ENCODE measurements at regions not wholly inside any gene's neighbourhood (a gene's known extent, or its start where the extent isn't known, plus 50 kb on each side); places are given as distances from the start of the nearest gene placed in this dataset.

DNA sequence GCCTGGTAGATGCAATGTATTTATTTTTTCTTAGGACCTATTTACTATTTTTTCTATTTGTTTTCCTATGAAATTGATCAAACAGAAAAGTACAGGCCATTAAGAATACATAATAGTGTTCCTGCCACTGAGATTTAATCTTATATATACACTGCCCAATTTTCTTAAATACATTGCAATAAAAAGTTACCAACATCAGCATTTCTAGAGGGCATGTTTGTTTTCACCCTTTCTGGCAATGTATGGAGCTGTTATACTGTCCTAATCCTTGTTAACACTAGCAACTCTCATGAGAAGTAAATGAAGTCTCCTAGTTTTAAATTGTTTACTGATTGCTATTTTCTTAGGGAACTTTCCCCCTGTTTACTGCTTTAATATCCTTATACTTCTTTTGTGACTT lies 359.1 kb upstream of the SEMA3A start:
- Histone ChIP-seq H4K20me1 (replicated peaks; ENCODE audit: insufficient read depth) (no peaks in the 10 kb centered on the region), H2AFZ (no peak overlapping the region), H3K9me2 (ENCODE audit: insufficient read depth) (0 out of 2 replicates have a peak, but pooled peaks cover 3% of the 10 kb centered on the region), H3K4me3 (no peak overlapping the region), H3F3A (replicated peaks; ENCODE audit: low read depth) (no peaks in the 10 kb centered on the region), H3K27ac (ENCODE audit: low read depth) (no peak overlapping the region), H3K79me2 (replicated peaks; ENCODE audit: insufficient read depth) (no peaks in the 10 kb centered on the region), H3K36me3 (ENCODE audit: insufficient read depth) (no peaks in the 10 kb centered on the region; the same call in 1 of the 2 replicates), H3K27me3 (ENCODE audit: insufficient read depth) (no peaks in the 10 kb centered on the region), H3K4me2 (no peak overlapping the region), H3K4me1 (ENCODE audit: insufficient read depth) (0 out of 2 replicates have a peak, but pooled peaks cover 9% of the 10 kb centered on the region)
- H3K36me3 Mint-ChIP-seq (ENCODE audit: low read depth): peaks cover 10% of the 10 kb centered on the region; the same call in 2 of the 3 replicates
- H3K27ac Mint-ChIP-seq: no peak overlapping the region
- ATAC-seq: no peak
- H3K27me3 Mint-ChIP-seq (ENCODE audit: insufficient read depth, low read depth, poor library complexity): no peaks in the 10 kb centered on the region
- DNase-seq (ENCODE audit: low spot score): no peak
- H3K4me1 Mint-ChIP-seq: peaks cover 11% of the 10 kb centered on the region
- TF ChIP-seq POLR2AphosphoS5 (IDR thresholded peaks at IDR 0.05; ENCODE audit: low read depth) (no peak), STAT1 (IDR thresholded peaks at IDR 0.05; ENCODE audit: unreplicated experiment) (no peak), EZH2 (IDR thresholded peaks at IDR 0.05; ENCODE audit: low read depth, unreplicated experiment) (no peak), NANOG (IDR thresholded peaks at IDR 0.05; ENCODE audit: borderline replicate concordance) (no peak), ZNF114 (CRISPR knock-in tag; IDR thresholded peaks at IDR 0.05) (no peak), JUNB (IDR thresholded peaks at IDR 0.05; ENCODE audit: unreplicated experiment) (no peak), EZH2phosphoT487 (IDR thresholded peaks at IDR 0.05; ENCODE audit: unreplicated experiment) (no peak), CREB1 (CRISPR knock-in tag; IDR thresholded peaks at IDR 0.05; ENCODE audit: low read depth) (no peak), ZNF331 (CRISPR knock-in tag; IDR thresholded peaks at IDR 0.05; ENCODE audit: low read depth) (no peak)
- TF ChIP-seq, protein P1, sequence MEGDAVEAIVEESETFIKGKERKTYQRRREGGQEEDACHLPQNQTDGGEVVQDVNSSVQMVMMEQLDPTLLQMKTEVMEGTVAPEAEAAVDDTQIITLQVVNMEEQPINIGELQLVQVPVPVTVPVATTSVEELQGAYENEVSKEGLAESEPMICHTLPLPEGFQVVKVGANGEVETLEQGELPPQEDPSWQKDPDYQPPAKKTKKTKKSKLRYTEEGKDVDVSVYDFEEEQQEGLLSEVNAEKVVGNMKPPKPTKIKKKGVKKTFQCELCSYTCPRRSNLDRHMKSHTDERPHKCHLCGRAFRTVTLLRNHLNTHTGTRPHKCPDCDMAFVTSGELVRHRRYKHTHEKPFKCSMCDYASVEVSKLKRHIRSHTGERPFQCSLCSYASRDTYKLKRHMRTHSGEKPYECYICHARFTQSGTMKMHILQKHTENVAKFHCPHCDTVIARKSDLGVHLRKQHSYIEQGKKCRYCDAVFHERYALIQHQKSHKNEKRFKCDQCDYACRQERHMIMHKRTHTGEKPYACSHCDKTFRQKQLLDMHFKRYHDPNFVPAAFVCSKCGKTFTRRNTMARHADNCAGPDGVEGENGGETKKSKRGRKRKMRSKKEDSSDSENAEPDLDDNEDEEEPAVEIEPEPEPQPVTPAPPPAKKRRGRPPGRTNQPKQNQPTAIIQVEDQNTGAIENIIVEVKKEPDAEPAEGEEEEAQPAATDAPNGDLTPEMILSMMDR (conservative IDR thresholded peaks at IDR 0.05; ENCODE audit: low read depth in 2 of 2): no peak
- TF ChIP-seq, protein P2, sequence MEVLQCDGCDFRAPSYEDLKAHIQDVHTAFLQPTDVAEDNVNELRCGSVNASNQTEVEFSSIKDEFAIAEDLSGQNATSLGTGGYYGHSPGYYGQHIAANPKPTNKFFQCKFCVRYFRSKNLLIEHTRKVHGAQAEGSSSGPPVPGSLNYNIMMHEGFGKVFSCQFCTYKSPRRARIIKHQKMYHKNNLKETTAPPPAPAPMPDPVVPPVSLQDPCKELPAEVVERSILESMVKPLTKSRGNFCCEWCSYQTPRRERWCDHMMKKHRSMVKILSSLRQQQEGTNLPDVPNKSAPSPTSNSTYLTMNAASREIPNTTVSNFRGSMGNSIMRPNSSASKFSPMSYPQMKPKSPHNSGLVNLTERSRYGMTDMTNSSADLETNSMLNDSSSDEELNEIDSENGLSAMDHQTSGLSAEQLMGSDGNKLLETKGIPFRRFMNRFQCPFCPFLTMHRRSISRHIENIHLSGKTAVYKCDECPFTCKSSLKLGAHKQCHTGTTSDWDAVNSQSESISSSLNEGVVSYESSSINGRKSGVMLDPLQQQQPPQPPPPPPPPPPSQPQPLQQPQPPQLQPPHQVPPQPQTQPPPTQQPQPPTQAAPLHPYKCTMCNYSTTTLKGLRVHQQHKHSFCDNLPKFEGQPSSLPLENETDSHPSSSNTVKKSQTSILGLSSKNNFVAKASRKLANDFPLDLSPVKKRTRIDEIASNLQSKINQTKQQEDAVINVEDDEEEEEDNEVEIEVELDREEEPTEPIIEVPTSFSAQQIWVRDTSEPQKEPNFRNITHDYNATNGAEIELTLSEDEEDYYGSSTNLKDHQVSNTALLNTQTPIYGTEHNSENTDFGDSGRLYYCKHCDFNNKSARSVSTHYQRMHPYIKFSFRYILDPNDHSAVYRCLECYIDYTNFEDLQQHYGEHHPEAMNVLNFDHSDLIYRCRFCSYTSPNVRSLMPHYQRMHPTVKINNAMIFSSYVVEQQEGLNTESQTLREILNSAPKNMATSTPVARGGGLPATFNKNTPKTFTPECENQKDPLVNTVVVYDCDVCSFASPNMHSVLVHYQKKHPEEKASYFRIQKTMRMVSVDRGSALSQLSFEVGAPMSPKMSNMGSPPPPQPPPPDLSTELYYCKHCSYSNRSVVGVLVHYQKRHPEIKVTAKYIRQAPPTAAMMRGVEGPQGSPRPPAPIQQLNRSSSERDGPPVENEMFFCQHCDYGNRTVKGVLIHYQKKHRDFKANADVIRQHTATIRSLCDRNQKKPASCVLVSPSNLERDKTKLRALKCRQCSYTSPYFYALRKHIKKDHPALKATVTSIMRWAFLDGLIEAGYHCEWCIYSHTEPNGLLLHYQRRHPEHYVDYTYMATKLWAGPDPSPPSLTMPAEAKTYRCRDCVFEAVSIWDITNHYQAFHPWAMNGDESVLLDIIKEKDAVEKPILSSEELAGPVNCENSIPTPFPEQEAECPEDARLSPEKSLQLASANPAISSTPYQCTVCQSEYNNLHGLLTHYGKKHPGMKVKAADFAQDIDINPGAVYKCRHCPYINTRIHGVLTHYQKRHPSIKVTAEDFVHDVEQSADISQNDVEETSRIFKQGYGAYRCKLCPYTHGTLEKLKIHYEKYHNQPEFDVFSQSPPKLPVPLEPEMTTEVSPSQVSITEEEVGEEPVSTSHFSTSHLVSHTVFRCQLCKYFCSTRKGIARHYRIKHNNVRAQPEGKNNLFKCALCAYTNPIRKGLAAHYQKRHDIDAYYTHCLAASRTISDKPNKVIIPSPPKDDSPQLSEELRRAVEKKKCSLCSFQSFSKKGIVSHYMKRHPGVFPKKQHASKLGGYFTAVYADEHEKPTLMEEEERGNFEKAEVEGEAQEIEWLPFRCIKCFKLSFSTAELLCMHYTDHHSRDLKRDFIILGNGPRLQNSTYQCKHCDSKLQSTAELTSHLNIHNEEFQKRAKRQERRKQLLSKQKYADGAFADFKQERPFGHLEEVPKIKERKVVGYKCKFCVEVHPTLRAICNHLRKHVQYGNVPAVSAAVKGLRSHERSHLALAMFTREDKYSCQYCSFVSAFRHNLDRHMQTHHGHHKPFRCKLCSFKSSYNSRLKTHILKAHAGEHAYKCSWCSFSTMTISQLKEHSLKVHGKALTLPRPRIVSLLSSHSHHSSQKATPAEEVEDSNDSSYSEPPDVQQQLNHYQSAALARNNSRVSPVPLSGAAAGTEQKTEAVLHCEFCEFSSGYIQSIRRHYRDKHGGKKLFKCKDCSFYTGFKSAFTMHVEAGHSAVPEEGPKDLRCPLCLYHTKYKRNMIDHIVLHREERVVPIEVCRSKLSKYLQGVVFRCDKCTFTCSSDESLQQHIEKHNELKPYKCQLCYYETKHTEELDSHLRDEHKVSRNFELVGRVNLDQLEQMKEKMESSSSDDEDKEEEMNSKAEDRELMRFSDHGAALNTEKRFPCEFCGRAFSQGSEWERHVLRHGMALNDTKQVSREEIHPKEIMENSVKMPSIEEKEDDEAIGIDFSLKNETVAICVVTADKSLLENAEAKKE (CRISPR knock-in tag; IDR thresholded peaks at IDR 0.05): no peak
- TF ChIP-seq, protein P3, sequence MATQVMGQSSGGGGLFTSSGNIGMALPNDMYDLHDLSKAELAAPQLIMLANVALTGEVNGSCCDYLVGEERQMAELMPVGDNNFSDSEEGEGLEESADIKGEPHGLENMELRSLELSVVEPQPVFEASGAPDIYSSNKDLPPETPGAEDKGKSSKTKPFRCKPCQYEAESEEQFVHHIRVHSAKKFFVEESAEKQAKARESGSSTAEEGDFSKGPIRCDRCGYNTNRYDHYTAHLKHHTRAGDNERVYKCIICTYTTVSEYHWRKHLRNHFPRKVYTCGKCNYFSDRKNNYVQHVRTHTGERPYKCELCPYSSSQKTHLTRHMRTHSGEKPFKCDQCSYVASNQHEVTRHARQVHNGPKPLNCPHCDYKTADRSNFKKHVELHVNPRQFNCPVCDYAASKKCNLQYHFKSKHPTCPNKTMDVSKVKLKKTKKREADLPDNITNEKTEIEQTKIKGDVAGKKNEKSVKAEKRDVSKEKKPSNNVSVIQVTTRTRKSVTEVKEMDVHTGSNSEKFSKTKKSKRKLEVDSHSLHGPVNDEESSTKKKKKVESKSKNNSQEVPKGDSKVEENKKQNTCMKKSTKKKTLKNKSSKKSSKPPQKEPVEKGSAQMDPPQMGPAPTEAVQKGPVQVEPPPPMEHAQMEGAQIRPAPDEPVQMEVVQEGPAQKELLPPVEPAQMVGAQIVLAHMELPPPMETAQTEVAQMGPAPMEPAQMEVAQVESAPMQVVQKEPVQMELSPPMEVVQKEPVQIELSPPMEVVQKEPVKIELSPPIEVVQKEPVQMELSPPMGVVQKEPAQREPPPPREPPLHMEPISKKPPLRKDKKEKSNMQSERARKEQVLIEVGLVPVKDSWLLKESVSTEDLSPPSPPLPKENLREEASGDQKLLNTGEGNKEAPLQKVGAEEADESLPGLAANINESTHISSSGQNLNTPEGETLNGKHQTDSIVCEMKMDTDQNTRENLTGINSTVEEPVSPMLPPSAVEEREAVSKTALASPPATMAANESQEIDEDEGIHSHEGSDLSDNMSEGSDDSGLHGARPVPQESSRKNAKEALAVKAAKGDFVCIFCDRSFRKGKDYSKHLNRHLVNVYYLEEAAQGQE (IDR thresholded peaks at IDR 0.05; ENCODE audit: unreplicated experiment): no peak
- TF ChIP-seq, protein P4, sequence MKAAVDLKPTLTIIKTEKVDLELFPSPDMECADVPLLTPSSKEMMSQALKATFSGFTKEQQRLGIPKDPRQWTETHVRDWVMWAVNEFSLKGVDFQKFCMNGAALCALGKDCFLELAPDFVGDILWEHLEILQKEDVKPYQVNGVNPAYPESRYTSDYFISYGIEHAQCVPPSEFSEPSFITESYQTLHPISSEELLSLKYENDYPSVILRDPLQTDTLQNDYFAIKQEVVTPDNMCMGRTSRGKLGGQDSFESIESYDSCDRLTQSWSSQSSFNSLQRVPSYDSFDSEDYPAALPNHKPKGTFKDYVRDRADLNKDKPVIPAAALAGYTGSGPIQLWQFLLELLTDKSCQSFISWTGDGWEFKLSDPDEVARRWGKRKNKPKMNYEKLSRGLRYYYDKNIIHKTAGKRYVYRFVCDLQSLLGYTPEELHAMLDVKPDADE (IDR thresholded peaks at IDR 0.05): no peak
- H3K4me3 Mint-ChIP-seq: no peak overlapping the region
- H3K9me3 Mint-ChIP-seq: peaks cover 12% of the 10 kb centered on the region; the same call in 2 of the 3 replicates

Measured in GM23338 (cell line).